Neural progenitor cell (in vitro differentiated cells): ENCODE measurements at regions not wholly inside any gene's neighbourhood (a gene's known extent, or its start where the extent isn't known, plus 50 kb on each side); places are given as distances from the start of the nearest gene placed in this dataset.

Experiments
- CTCF ChIP-seq: fragments of 200-600 bp; sonication (generic); IDR thresholded peaks from 2 replicates; pipeline ENCODE4 v1.5.1; 2017; ENCODE audit warnings: antibody characterized with exemption, mild to moderate bottlenecking
- EZH2 ChIP-seq: fragments of 200-600 bp; sonication (generic); IDR thresholded peaks from 2 replicates; pipeline ENCODE4 v1.6.1; 2017; ENCODE audit warnings: antibody characterized with exemption, mild to moderate bottlenecking, moderate library complexity
- EZH2phosphoT487 ChIP-seq: fragments of 200-600 bp; sonication (generic); IDR thresholded peaks from 2 replicates; pipeline ENCODE4 v1.6.1; 2017; ENCODE audit warnings: antibody characterized with exemption

GRCh38 chr13:107395927-107396662, 819.2 kb downstream of the LIG4 start:
- no peak for TF ChIP-seq CTCF
- no peak for TF ChIP-seq EZH2
- TF ChIP-seq EZH2phosphoT487 = no peak
